ENCODE measurements at regions not wholly inside any gene's neighbourhood (a gene's known extent, or its start where the extent isn't known, plus 50 kb on each side); places are given as distances from the start of the nearest gene placed in this dataset.

GRCh38 chr3:21836227-21836626 is 85.2 kb upstream of the ZNF385D start:
- H3K4me3 ChIP-seq (ENCODE audit: insufficient read depth, low read length), result no peak overlapping the region
- no peaks in the 10 kb centered on the region for H3K36me3 ChIP-seq (ENCODE audit: insufficient read depth, low read length)
- H3K27ac ChIP-seq (ENCODE audit: low read depth, low read length), result no peak overlapping the region
- no peak for DNase-seq (ENCODE audit: insufficient read length, low spot score, missing footprints)
- H3K27me3 ChIP-seq (ENCODE audit: insufficient read depth, low read length), result no peaks in the 10 kb centered on the region
- no peaks in the 10 kb centered on the region for H3K9me3 ChIP-seq (ENCODE audit: low read depth, low read length)
- no peaks in the 10 kb centered on the region for H3K79me2 ChIP-seq (ENCODE audit: insufficient read depth, low read length)
- H2AFZ ChIP-seq (ENCODE audit: low read length), result no peak overlapping the region
- H4K20me1 ChIP-seq (ENCODE audit: insufficient read depth, low read length), result no peaks in the 10 kb centered on the region
- H3K4me1 ChIP-seq (ENCODE audit: insufficient read depth, low read length), result no peaks in the 10 kb centered on the region
- H3K4me2 ChIP-seq (ENCODE audit: insufficient read depth, low read length), result no peak overlapping the region
- TF ChIP-seq CTCF (IDR thresholded peaks at IDR 0.05; ENCODE audit: extremely low read depth, low read depth, low read length), result no peak

- Histone ChIP-seq H4K20me1 (ENCODE audit: insufficient read depth, low read length) (no peaks in the 10 kb centered on the region), H3K4me3 (ENCODE audit: insufficient read depth, low read length) (no peak overlapping the region), H2AFZ (ENCODE audit: low read length) (no peak overlapping the region), H3K9me3 (ENCODE audit: low read depth, low read length) (no peaks in the 10 kb centered on the region), H3K36me3 (ENCODE audit: insufficient read depth, low read length) (no peaks in the 10 kb centered on the region), H3K4me1 (ENCODE audit: insufficient read depth, low read length) (no peaks in the 10 kb centered on the region), H3K27me3 (ENCODE audit: insufficient read depth, low read length) (no peaks in the 10 kb centered on the region), H3K27ac (ENCODE audit: low read depth, low read length) (peak overlapping the region; percentile 68), H3K79me2 (ENCODE audit: insufficient read depth, low read length) (no peaks in the 10 kb centered on the region), H3K4me2 (ENCODE audit: insufficient read depth, low read length) (peak overlapping the region; percentile 7)
- no peak for DNase-seq (ENCODE audit: insufficient read length, low spot score, missing footprints)
- TF ChIP-seq CTCF (IDR thresholded peaks at IDR 0.05; ENCODE audit: extremely low read depth, low read depth, low read length), result no peak
Observed at GRCh38 chr3:21839176-21839575, 88.2 kb upstream of the ZNF385D start.

GRCh38 chr3:21839592-21839991 is 88.6 kb upstream of the ZNF385D start:
- no peak overlapping the region for H2AFZ ChIP-seq (ENCODE audit: low read length)
- peak overlapping the region; percentile 7 for H3K4me2 ChIP-seq (ENCODE audit: insufficient read depth, low read length)
- TF ChIP-seq CTCF (IDR thresholded peaks at IDR 0.05; ENCODE audit: extremely low read depth, low read depth, low read length), result peak; percentile 52
- H3K4me1 ChIP-seq (ENCODE audit: insufficient read depth, low read length), result no peaks in the 10 kb centered on the region
- no peaks in the 10 kb centered on the region for H3K9me3 ChIP-seq (ENCODE audit: low read depth, low read length)
- H4K20me1 ChIP-seq (ENCODE audit: insufficient read depth, low read length), result no peaks in the 10 kb centered on the region
- no peak overlapping the region for H3K4me3 ChIP-seq (ENCODE audit: insufficient read depth, low read length)
- no peaks in the 10 kb centered on the region for H3K79me2 ChIP-seq (ENCODE audit: insufficient read depth, low read length)
- no peaks in the 10 kb centered on the region for H3K36me3 ChIP-seq (ENCODE audit: insufficient read depth, low read length)
- H3K27me3 ChIP-seq (ENCODE audit: insufficient read depth, low read length), result no peaks in the 10 kb centered on the region
- peak overlapping the region; percentile 68 for H3K27ac ChIP-seq (ENCODE audit: low read depth, low read length)
- DNase-seq (ENCODE audit: insufficient read length, low spot score, missing footprints), result no peak

- Histone ChIP-seq H3K79me2 (ENCODE audit: insufficient read depth, low read length) (no peaks in the 10 kb centered on the region), H3K4me2 (ENCODE audit: insufficient read depth, low read length) (no peak overlapping the region), H2AFZ (ENCODE audit: low read length) (no peak overlapping the region), H3K9me3 (ENCODE audit: low read depth, low read length) (no peaks in the 10 kb centered on the region), H4K20me1 (ENCODE audit: insufficient read depth, low read length) (no peaks in the 10 kb centered on the region), H3K27ac (ENCODE audit: low read depth, low read length) (no peak overlapping the region), H3K4me3 (ENCODE audit: insufficient read depth, low read length) (no peak overlapping the region), H3K36me3 (ENCODE audit: insufficient read depth, low read length) (no peaks in the 10 kb centered on the region), H3K27me3 (ENCODE audit: insufficient read depth, low read length) (no peaks in the 10 kb centered on the region), H3K4me1 (ENCODE audit: insufficient read depth, low read length) (no peaks in the 10 kb centered on the region)
- TF ChIP-seq CTCF (IDR thresholded peaks at IDR 0.05; ENCODE audit: extremely low read depth, low read depth, low read length), result no peak
- no peak for DNase-seq (ENCODE audit: insufficient read length, low spot score, missing footprints)
Observed at GRCh38 chr3:21847005-21847404, 96.0 kb upstream of the ZNF385D start.
